Nephron progenitor cell (in vitro differentiated cells): ENCODE measurements at regions not wholly inside any gene's neighbourhood (a gene's known extent, or its start where the extent isn't known, plus 50 kb on each side); places are given as distances from the start of the nearest gene placed in this dataset.

ENCODE experiments used
- DNase-seq: peaks from one replicate; pipeline ENCODE4 v3.0.0; 2021
- H3K27ac Mint-ChIP-seq: 2 replicates; pipeline ENCODE4 v1.8.0; 2021; ENCODE audit warnings: mild to moderate bottlenecking, moderate library complexity, mixed read lengths
- H3K27me3 Mint-ChIP-seq: 2 replicates; pipeline ENCODE4 v1.8.0; 2021; ENCODE audit warnings: mild to moderate bottlenecking, low read depth, mixed read lengths; ENCODE audit not compliant: poor library complexity
- H3K36me3 Mint-ChIP-seq: 2 replicates; pipeline ENCODE4 v1.8.0; 2021; ENCODE audit warnings: low read depth, mixed read lengths
- H3K4me1 Mint-ChIP-seq: 2 replicates; pipeline ENCODE4 v1.8.0; 2021; ENCODE audit warnings: mixed read lengths
- H3K4me3 Mint-ChIP-seq: 2 replicates; pipeline ENCODE4 v1.8.0; 2021; ENCODE audit warnings: mild to moderate bottlenecking, moderate library complexity, mixed read lengths
- H3K9me3 Mint-ChIP-seq: 2 replicates; pipeline ENCODE4 v1.8.0; 2021; ENCODE audit warnings: mild to moderate bottlenecking, moderate library complexity, mixed read lengths
- CTCF ChIP-seq: fragments of 200-600 bp; sonication (generic); IDR thresholded peaks from 2 replicates; pipeline ENCODE4 v1.5.0; 2021; ENCODE audit warnings: antibody characterized with exemption

- TF ChIP-seq CTCF, result no peak
- Mint-ChIP-seq H3K4me1 (no peaks in the 10 kb centered on the region), H3K27me3 (no peaks in the 10 kb centered on the region), H3K36me3 (no peaks in the 10 kb centered on the region), H3K4me3 (no peak overlapping the region), H3K27ac (no peak overlapping the region), H3K9me3 (no peaks in the 10 kb centered on the region)
- no peak for DNase-seq
These were observed 169.2 kb downstream of the GRIN2B start for GRCh38 chr12:13812168-13812567.

- Mint-ChIP-seq H3K9me3 (no peaks in the 10 kb centered on the region), H3K4me1 (no peaks in the 10 kb centered on the region), H3K4me3 (no peak overlapping the region), H3K36me3 (no peaks in the 10 kb centered on the region), H3K27me3 (peaks cover 4% of the 10 kb centered on the region), H3K27ac (no peak overlapping the region)
- no peak for TF ChIP-seq CTCF
- no peak for DNase-seq
These were observed 170.3 kb downstream of the GRIN2B start for GRCh38 chr12:13811061-13811460.

- Mint-ChIP-seq H3K9me3 (no peaks in the 10 kb centered on the region), H3K27ac (no peak overlapping the region), H3K4me3 (no peak overlapping the region), H3K4me1 (no peaks in the 10 kb centered on the region), H3K36me3 (no peaks in the 10 kb centered on the region), H3K27me3 (peaks cover 11% of the 10 kb centered on the region)
- no peak for TF ChIP-seq CTCF
- no peak for DNase-seq
These were observed 176.4 kb downstream of the GRIN2B start for GRCh38 chr12:13805041-13805440.

- Mint-ChIP-seq H3K27me3 (peaks cover 21% of the 10 kb centered on the region), H3K27ac (no peak overlapping the region), H3K4me1 (no peaks in the 10 kb centered on the region), H3K4me3 (no peak overlapping the region), H3K36me3 (no peaks in the 10 kb centered on the region), H3K9me3 (no peaks in the 10 kb centered on the region)
- no peak for DNase-seq
- no peak for TF ChIP-seq CTCF
These were observed 179.9 kb downstream of the GRIN2B start for GRCh38 chr12:13801543-13801942.

GRCh38 chr12:13799574-13799973, 181.8 kb downstream of the GRIN2B start:
- Mint-ChIP-seq H3K27ac (no peak overlapping the region), H3K27me3 (peaks cover 20% of the 10 kb centered on the region), H3K4me3 (no peak overlapping the region), H3K36me3 (no peaks in the 10 kb centered on the region), H3K4me1 (no peaks in the 10 kb centered on the region), H3K9me3 (no peaks in the 10 kb centered on the region)
- TF ChIP-seq CTCF, result no peak
- DNase-seq, result no peak

GRCh38 chr12:13798162-13798561, 183.2 kb downstream of the GRIN2B start:
- H3K4me1 Mint-ChIP-seq, result no peaks in the 10 kb centered on the region
- no peak overlapping the region for H3K4me3 Mint-ChIP-seq

More at GRCh38 chr12:13798162-13798561, 183.2 kb downstream of the GRIN2B start:
- Mint-ChIP-seq H3K9me3 (no peaks in the 10 kb centered on the region), H3K36me3 (no peaks in the 10 kb centered on the region), H3K27ac (no peak overlapping the region), H3K27me3 (peaks cover 13% of the 10 kb centered on the region)
- no peak for DNase-seq
- no peak for TF ChIP-seq CTCF
